Epithelial cell of proximal tubule (primary cell): ENCODE measurements at regions not wholly inside any gene's neighbourhood (a gene's known extent, or its start where the extent isn't known, plus 50 kb on each side); places are given as distances from the start of the nearest gene placed in this dataset.

Experiments used
- DNase-seq: peaks from one replicate; pipeline ENCODE4 v3.0.0-alpha.2; 2011; ENCODE audit warnings: low read depth
- H3K4me3 ChIP-seq: 2 replicates; pipeline ENCODE4 v1.5.1; 2011; ENCODE audit warnings: low read depth, mild to moderate bottlenecking, low read length
- CTCF ChIP-seq: conservative IDR thresholded peaks from 2 replicates; pipeline ENCODE4 v1.5.1; 2012; ENCODE audit warnings: low read depth, mild to moderate bottlenecking, low read length

GRCh38 chr1:99595041-99595440 is 50.9 kb upstream of the PALMD start:
- no peak for DNase-seq
- H3K4me3 ChIP-seq: no peak overlapping the region
- no peak for TF ChIP-seq CTCF

GRCh38 chr1:99595441-99595840 is 50.5 kb upstream of the PALMD start:
- no peak for DNase-seq

More at GRCh38 chr1:99595441-99595840, 50.5 kb upstream of the PALMD start:
- no peak for TF ChIP-seq CTCF
- H3K4me3 ChIP-seq: no peak overlapping the region
